Anterior cingulate cortex (tissue), 58 donors: ENCODE measurements at regions not wholly inside any gene's neighbourhood (a gene's known extent, or its start where the extent isn't known, plus 50 kb on each side); places are given as distances from the start of the nearest gene placed in this dataset.
"Not testable (repeated sequence)": the region's sequence is repeated elsewhere in the genome, so short reads cannot be mapped to it uniquely, and the experiment has no call there.

ENCODE experiments used
- DNase-seq, 58 donors: peaks; one replicate each; lab custom pipeline; 2025; lab: John Stamatoyannopoulos, UW

DNA sequence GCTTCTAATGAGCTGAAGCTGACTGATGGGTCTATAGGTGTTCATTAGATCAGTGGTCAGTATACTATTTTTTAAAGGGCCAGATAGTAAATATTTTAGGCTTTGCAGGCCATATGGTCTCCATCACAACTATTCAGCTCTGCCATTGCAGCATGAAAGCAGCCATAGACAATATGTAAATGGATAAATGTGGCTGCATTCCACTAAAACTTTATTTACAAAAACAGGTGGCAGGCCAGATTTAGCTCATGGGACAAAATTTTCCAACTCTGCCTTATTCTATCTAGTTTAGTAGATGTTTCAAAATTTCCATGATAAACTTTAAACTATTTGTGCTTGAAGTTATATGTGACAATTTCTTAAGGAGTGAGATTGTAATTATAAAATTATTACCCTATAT lies 339.3 kb downstream of the ABCC12 start:
- no peak for DNase-seq

DNA sequence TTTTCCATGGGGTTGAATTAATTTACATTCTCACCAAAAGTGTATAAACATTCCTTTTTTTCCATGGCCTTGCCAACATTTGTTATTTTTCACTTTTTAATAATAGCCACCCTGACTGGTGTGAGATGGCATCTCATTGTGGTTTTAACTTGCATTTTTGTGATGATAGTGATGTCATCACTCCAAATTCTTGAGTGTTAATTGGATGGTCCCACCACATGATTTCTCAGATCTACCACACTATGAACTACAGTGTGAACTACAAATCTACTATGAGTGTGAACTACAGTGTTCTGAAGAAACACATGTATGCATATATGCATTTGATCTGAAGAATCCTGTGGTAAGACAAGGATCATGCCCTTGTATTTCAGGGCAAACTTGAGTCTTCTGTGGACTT lies 340.1 kb downstream of the ABCC12 start:
- DNase-seq = no peak

DNA sequence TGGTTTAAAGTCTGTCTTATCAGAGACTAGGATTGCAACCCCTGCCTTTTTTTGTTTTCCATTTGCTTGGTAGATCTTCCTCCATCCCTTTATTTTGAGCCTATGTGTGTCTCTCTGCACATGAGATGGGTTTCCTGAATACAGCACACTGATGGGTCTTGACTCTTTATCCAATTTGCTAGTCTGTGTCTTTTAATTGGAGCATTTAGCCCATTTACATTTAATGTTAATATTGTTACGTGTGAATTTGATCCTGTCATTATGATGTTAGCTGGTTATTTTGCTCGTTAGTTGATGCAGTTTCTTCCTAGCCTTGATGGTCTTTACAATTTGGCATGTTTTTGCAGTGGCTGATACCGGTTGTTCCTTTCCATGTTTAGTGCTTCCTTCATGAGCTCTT lies 344.0 kb downstream of the ABCC12 start:
- not testable (repeated sequence) for DNase-seq

DNA sequence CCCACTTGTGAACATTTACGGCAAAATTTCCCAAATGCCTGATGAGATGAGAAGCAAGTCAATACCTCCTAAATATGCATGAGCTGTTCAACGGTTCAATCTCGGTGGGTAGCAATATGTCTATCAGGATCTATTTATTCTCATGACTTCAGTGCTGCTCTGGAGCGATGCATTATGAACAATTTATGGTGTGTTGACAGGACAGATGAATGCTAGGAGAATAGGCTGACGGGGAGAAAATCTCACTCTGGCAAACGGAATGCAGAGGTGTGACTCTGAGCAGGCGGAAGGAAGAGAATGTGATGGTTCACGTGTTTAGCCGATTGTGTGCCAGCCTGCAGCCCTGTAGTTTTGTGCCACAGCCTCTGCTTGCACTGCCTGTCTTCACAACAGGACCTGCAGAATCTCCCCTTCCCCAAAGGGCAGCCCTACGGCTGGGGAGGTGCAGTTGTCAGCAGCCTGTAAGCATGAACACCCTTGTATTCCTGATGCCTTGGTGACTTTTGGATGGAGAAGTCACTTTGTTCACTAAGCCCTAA lies 345.2 kb downstream of the PHKB start:
- no peak for DNase-seq

DNA sequence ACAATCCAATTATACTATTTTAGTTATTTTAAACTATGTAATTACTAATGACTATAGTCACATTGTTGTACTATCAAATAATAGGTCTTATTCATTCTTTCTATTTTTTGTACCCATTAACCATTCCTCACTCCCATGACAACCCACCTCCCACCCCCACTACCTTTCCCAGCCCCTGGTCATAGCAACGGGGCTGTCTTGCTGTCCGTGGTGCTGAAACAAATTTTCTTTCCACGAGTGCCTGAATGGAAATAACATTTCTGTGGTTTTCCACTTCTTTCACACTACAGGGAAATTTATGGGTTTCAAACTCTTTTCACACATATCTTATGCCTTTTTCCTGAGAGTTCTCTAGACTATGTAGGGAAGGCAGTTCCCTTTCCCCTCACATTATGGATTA lies 326.6 kb downstream of the PHKB start:
- no peak for DNase-seq

DNA sequence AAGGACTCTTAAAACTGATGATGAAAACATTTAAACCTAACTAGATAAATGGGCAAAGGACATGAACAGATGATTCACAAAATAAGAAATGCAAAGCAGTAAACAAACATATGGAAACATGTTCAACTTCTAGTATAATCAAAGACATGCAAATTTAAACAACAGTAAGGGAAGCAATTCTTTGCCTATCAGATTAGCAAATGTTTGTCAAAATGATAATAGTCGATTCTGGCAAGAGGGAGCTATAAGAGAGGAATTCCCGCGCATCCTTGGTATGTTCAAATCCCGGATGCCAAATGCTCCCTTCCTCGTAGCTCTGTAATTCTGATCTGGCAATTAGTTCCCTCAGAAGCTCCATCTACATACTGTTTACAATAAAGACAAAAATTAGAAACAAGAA lies 320.5 kb downstream of the PHKB start:
- no peak for DNase-seq

DNA sequence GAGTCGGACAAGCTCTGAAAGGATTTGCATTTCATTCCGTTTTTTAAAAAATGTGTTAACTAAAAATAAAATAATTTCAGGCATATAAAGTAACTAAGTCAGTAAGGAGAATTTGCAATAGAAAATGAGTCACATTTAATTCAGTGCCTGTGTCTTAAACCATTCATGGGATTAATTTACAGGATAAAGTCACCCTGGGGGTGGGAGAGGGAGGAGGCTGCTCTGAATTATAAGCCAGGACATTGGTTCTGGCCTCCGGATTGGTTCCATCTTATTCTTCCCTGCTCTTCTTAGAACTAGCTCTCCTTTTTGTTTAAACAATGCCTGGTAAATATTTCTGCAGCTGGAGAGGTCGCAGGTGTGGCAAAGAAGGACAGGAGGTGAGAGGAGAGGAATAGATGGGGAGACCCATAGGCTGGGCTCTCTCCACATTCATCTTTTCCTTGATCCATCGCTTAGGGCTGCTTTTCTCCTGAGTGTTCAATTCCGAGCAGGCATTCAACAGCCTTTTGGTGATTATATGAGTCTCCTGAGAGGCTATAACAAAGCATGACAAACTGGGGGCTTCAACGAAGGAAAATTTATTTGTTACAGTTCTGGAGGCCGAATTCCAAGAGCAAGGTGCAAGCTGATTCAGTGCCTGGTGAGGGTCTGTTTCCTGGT lies 319.2 kb downstream of the PHKB start:
- DNase-seq = no peak

DNA sequence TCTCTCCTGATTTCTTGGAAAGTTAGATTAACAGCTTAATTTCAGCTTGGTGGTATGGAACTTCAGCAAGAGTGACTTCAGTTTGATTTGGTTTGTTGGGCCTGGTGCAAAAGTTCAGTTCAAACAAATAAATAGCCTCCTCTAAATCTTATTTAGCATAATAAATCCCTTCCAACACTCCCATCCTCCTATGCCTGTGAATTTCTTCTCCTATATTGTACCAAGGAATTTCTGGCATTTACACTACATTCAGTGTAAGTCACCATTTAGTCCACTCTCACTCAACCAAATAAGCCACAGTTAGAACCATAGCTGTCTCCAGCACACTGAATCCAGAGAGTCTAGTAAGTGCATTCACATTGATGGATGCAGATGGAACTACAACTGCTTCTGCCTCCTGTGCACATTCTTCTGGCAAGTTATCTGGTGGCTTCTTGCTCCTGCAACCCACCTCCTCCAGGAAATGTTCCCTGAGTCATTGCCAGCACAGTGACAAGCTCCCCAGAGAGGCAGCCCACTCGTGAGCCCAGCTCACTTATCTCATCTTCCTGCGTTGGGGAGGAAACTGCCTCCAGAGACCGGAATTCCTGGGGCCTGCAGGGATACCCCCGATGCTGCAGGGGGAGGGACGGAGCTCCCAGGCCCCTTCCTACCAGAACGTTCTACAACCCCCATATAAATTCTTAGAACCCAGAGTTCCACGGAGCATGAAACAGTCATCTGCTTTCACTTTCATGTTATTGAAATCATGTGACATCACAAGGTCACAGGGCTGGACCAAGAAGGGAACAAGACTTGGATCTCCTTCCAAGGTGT lies 318.3 kb downstream of the PHKB start:
- DNase-seq = peak in 40 of 58 donors; percentile 1 to 87 (median 28)

DNA sequence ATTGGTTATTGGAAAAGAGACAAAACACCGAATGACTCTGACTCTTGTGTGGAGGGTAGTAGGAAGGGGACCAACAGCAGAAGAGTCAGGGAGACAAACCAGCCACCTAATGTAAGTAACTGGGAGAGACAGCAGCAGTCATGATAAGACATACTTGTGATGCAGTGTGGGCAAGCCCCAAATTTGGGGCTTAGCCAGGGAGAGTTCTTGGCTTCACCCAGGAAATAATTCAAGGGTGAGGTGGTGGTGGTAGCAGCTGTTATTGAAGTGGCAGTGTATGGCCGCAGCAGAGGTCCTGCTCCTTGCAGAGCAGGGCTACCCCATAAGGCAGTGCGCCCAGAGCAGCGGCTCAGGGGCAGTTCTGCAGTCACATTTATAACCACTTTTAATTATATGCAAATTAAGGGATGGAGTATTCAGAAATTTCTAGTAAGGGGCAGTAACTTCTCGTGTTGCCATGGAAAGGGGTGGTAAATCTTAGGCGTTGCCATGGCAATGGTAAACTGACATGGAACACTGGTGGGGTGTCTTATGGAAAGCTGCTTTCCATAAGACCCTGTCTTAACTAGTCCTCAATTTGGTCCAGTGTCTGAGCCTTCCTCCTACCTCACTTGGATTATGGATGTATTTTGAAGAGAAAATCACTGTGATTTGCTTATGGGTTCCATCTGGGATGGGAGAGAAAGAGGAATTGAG lies 317.1 kb downstream of the PHKB start:
- no peak for DNase-seq

DNA sequence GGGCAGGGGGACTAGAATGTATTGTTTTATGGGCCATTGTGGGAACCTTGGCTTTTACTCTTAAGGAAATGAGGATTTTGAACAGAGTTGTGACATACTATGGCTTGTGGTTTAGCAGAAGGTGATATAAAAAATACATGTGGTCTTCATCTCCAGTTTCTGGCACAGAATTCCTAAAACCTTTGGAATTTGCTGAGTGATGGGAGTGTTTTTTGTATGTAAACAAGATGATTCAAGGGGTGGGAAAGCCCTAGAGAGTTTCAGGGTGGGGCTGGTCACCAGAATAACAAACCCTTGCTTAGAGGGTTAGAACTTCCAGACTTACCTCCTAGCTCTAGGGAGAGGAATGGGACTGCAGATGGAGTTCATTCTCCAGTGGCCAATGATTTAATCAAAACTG lies 316.1 kb downstream of the PHKB start:
- DNase-seq = no peak

DNA sequence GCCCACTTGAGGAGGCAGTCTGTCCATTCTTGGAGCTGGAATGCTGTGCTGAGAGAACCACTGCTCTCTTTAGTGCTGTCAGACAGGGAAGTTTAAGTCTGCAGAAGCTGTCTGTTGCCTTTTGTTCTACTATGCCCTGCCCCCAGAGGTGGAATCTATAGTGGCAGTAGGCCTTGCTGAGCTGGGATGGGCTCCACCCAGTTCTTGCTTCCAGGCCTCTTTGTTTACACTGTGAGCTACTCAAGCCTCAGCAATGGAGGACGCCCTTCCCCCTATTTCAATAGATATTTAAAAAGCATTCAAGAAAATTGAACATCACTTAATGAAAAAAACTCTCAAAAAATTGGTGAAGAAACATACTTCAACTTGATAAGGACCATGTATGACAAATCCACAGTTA lies 313.5 kb downstream of the PHKB start:
- no peak for DNase-seq

DNA sequence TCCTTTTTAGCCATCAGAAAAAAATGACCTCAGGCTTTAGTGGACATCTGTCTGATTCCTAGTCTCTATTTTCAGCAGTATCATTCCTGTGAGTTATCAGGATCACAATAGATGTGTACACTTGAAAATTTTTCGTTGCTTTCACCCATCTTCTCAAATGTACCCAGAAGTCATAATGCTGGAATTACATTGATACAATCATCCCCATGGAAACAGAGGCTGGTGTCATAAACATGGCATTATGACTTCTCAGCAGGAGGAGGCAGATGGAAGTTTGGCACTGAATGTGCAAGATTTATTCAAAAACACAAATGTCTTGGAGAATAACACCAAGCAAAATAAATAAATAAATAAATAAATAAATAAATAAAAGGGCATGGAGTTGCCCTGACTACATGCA lies 292.5 kb downstream of the PHKB start:
- no peak for DNase-seq
